K562 (cell line): ENCODE measurements at regions not wholly inside any gene's neighbourhood (a gene's known extent, or its start where the extent isn't known, plus 50 kb on each side); places are given as distances from the start of the nearest gene placed in this dataset.

Experiments
- ATAC-seq: fragments of 200-7000 bp; cut with Tn5 transposase; 3 replicates; pipeline ENCODE4 v1.9.1; 2020; ENCODE audit warnings: moderate library complexity
- BruUV-seq: library from RNA; stranded (reverse); fragments of 400-500 nt; replicated peaks from 2 replicates; lab custom pipeline; 2021; lab: Mats Ljungman, UMichigan
- CTCF ChIA-PET: fragments of 300-600 bp; formaldehyde crosslinking; extraction: SDS; loops from one replicate; lab custom pipeline; 2021; ENCODE audit warnings: low intra/inter-chr PET ratio; lab: Yijun Ruan, JAX
- POLR2A ChIA-PET: fragments of 300-600, 350-650 bp; sonication (Branson Sonifier 250); formaldehyde crosslinking; extraction: SDS; loops from one replicate; lab custom pipeline; 2021; ENCODE audit warnings: antibody characterized with exemption, inconsistent platforms; lab: Yijun Ruan, JAX
- DNase-seq, 4 experiments: peaks; one replicate each; pipeline versions ENCODE4 v3.0.0 to v3.0.0-alpha.2; 2011 to 2018; ENCODE audit warnings: low spot score in 3 of 4, mixed read lengths in 3 of 4; ENCODE audit errors: extremely low read depth in 1 of 4
- FAIRE-seq: peaks from 2 replicates; lab custom pipeline; 2011; peaks lifted over from hg19 to GRCh38; lab: Jason Lieb, UNC
- H2AFZ ChIP-seq: 2 replicates; pipeline ENCODE4 v1.6.0; 2011; ENCODE audit warnings: low read depth, low read length, control low read depth, inconsistent platforms
- H3K27ac ChIP-seq: fragments of 200-600 bp; 3 replicates; pipeline ENCODE4 v1.8.0; 2011; ENCODE audit warnings: low read depth, mild to moderate bottlenecking, control low read depth, inconsistent platforms, low read length, moderate library complexity, mixed read lengths; ENCODE audit errors: extremely low read depth
- H3K27me3 ChIP-seq, 2 experiments: fragments of 300-600 bp in 1 of 2; 2 replicates in 1 of 2; 3 replicates in 1 of 2; pipeline versions ENCODE4 v1.6.0 to v1.8.0; 2011; ENCODE audit warnings: inconsistent platforms in 2 of 2, low read length in 2 of 2, mild to moderate bottlenecking in 1 of 2, mixed read lengths in 1 of 2, moderate library complexity in 1 of 2; ENCODE audit not compliant: control insufficient read depth in 2 of 2, insufficient read depth in 2 of 2
- H3K36me3 ChIP-seq: fragments of 300-600 bp; 3 replicates; pipeline ENCODE4 v1.8.0; 2011; ENCODE audit warnings: mild to moderate bottlenecking, low read length, inconsistent platforms; ENCODE audit not compliant: control insufficient read depth, insufficient read depth
- H3K4me1 ChIP-seq, 2 experiments: fragments of 200-600 bp in 1 of 2; replicated peaks in 1 of 2; 2 replicates in 1 of 2; 3 replicates in 1 of 2; pipeline versions ENCODE4 v1.5.1 to v1.8.0; 2011; ENCODE audit warnings: inconsistent platforms in 2 of 2, low read length in 2 of 2, mild to moderate bottlenecking in 1 of 2, mixed read lengths in 1 of 2, moderate library complexity in 1 of 2; ENCODE audit not compliant: control insufficient read depth in 2 of 2, insufficient read depth in 2 of 2
- H3K4me2 ChIP-seq: 2 replicates; pipeline ENCODE4 v1.6.1; 2011; ENCODE audit warnings: low read length, control low read depth, inconsistent platforms, mixed read lengths; ENCODE audit not compliant: insufficient read depth
- H3K4me3 ChIP-seq: fragments of 200-600 bp; sonication (generic), shearing (Covaris generic); 2 replicates; pipeline ENCODE4 v1.5.1; 2016; ENCODE audit warnings: control low read depth, inconsistent platforms
- H3K79me2 ChIP-seq: fragments of 200-600 bp; 3 replicates; pipeline ENCODE4 v1.8.0; 2011; ENCODE audit warnings: low read length, inconsistent platforms; ENCODE audit not compliant: control insufficient read depth, insufficient read depth
- H3K9ac ChIP-seq, 2 experiments: 2 replicates each; pipeline versions ENCODE4 v1.6.0 to v1.6.1; 2011; ENCODE audit warnings: low read depth in 2 of 2, low read length in 2 of 2, control low read depth in 1 of 2, inconsistent platforms in 1 of 2, mild to moderate bottlenecking in 1 of 2, mixed read lengths in 1 of 2; ENCODE audit not compliant: insufficient read depth in 1 of 2
- H3K9me1 ChIP-seq: one replicate; pipeline ENCODE4 v1.6.0; 2011; ENCODE audit warnings: inconsistent platforms, mild to moderate bottlenecking, low read length, moderate library complexity; ENCODE audit not compliant: control insufficient read depth, insufficient read depth
- H3K9me3 ChIP-seq: replicated peaks from 2 replicates; pipeline ENCODE4 v1.5.1; 2011; ENCODE audit warnings: low read depth, low read length, inconsistent platforms; ENCODE audit not compliant: control insufficient read depth, insufficient read depth
- H4K20me1 ChIP-seq: replicated peaks from 2 replicates; pipeline ENCODE4 v1.6.1; 2011; ENCODE audit warnings: low read length, inconsistent platforms, mixed read lengths; ENCODE audit not compliant: control insufficient read depth, insufficient read depth
- C11orf30 ChIP-seq: fragments of 450-650 bp; IDR thresholded peaks from 2 replicates; pipeline ENCODE4 v1.6.1; 2016; ENCODE audit warnings: low read depth, mild to moderate bottlenecking
- CBFA2T2 ChIP-seq: fragments of 450-650 bp; conservative IDR thresholded peaks from 2 replicates; pipeline ENCODE4 v1.6.1; 2017; ENCODE audit warnings: mild to moderate bottlenecking
- CTBP1 ChIP-seq: fragments of 450-650 bp; IDR thresholded peaks from 2 replicates; pipeline ENCODE4 v1.6.1; 2016; ENCODE audit warnings: borderline replicate concordance
- DACH1 ChIP-seq: fragments of 450-650 bp; IDR thresholded peaks from 2 replicates; pipeline ENCODE4 v1.6.1; 2018; ENCODE audit not compliant: partially characterized antibody
- FUS ChIP-seq: fragments of 200-400 bp; formaldehyde crosslinking; optimal IDR thresholded peaks from 2 replicates; pipeline ENCODE3; 2017; ENCODE audit warnings: low read depth, low read length
- MAFF ChIP-seq: IDR thresholded peaks from 2 replicates; pipeline ENCODE4 v1.6.1; 2012; ENCODE audit warnings: low read length, improper control_type of control experiment
- MAFG ChIP-seq: fragments of 450-650 bp; conservative IDR thresholded peaks from 2 replicates; pipeline ENCODE4 v1.6.1; 2016; ENCODE audit warnings: missing genetic modification characterization, missing compliant biosample characterization
- MAFK ChIP-seq: IDR thresholded peaks from 2 replicates; pipeline ENCODE4 v1.6.1; 2011; ENCODE audit warnings: low read length, improper control_type of control experiment
- PRMT5 ChIP-seq: sonication (generic); formaldehyde crosslinking; IDR thresholded peaks from 2 replicates; pipeline ENCODE4 v1.5.0; 2020; ENCODE audit warnings: missing genetic modification reagents
- SNIP1 ChIP-seq: fragments of 450-650 bp; IDR thresholded peaks from 2 replicates; pipeline ENCODE4 v1.7.1; 2017; ENCODE audit warnings: low read depth, mild to moderate bottlenecking
- SP1 ChIP-seq: sonication (generic); formaldehyde crosslinking; IDR thresholded peaks from 2 replicates; pipeline ENCODE4 v1.8.1; 2022; ENCODE audit warnings: mild to moderate bottlenecking, missing genetic modification reagents
- XRCC5 ChIP-seq: fragments of 200-400 bp; formaldehyde crosslinking; IDR thresholded peaks from 2 replicates; pipeline ENCODE4 v1.6.1; 2017; ENCODE audit warnings: low read depth, mild to moderate bottlenecking, low read length
- ZNF124 ChIP-seq: sonication (generic); formaldehyde crosslinking; IDR thresholded peaks from 2 replicates; pipeline ENCODE4 v1.8.1; 2022; ENCODE audit warnings: missing genetic modification reagents
- ZNF316 ChIP-seq: fragments of 450-650 bp; IDR thresholded peaks from 2 replicates; pipeline ENCODE4 v1.6.1; 2016
- WGBS: fragments of 100-300 bp; shearing (Covaris generic); methylation state at CpG from one replicate; pipeline ENCODE4 v1.1.6; 2016; ENCODE audit warnings: low coverage, mixed read lengths; ENCODE audit not compliant: insufficient coverage; ENCODE audit errors: missing lambda C conversion rate; 5-methylcytosine and 5-hydroxymethylcytosine counted together
- in situ Hi-C: fragments of 300-500 bp; cut with MboI; formaldehyde crosslinking; loops from 4 replicates; pipeline ENCODE4 v1.15.0; 2018; ENCODE audit warnings: inconsistent platforms, mixed read lengths
- intact Hi-C: fragments of 100-400 bp; cut with micrococcal nuclease; formaldehyde crosslinking; loops from 2 replicates; pipeline ENCODE4 v1.14.2; 2022

DNA sequence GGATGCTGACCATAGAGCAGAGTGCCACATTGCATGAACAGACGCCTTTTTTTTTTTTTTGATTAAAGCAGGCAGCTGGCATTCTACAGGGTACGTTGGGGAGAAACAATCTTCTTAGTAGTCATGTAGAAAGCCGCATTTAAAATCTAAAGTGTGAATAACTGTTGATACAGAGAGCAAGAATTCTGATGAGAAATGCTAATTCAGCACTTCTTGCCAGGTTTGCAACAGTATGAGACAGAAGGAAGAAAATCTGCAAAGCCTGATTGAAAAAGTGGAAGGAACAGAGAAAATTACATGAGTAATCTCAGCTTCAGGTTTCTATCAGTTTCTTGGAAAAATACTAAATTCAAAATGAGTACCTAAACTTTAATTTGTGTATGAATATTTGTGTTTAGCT is 232.7 kb upstream of the CHRM2 start:
- no peak overlapping the region for H2AFZ ChIP-seq
- in situ Hi-C loops (no loop called here), intact Hi-C loops (no loop called here)
- no peaks in the 10 kb centered on the region for H3K4me1 ChIP-seq
- no peaks in the 10 kb centered on the region for H3K9me1 ChIP-seq
- no peak for DNase-seq
- no peak overlapping the region for H3K9ac ChIP-seq
- no peaks in the 10 kb centered on the region for H3K36me3 ChIP-seq
- ChIA-PET CTCF (no interaction called here), POLR2A (no interaction called here)
- no TSS peak for BruUV-seq
- H3K79me2 ChIP-seq = no peaks in the 10 kb centered on the region
- no peak for FAIRE-seq
- TF ChIP-seq PRMT5 (CRISPR knock-in tag) (no peak), XRCC5 (no peak), MAFF (peak; percentile 86), MAFK (peak; percentile 85), ZNF316 (peak; percentile 80), C11orf30 (peak; percentile 73), MAFG (tag) (peak; percentile 82)
- TF ChIP-seq, all 486 proteins: peak for 5
- ATAC-seq = no peak
- Histone ChIP-seq H3K9me3 (no peaks in the 10 kb centered on the region), H3K4me3 (no peak overlapping the region), H3K27ac (no peak overlapping the region), H4K20me1 (no peaks in the 10 kb centered on the region), H3K27me3 (no peaks in the 10 kb centered on the region), H3K4me2 (no peak overlapping the region)
- WGBS = 0% methylated on average over 3 of the region's 3 CpGs

DNA sequence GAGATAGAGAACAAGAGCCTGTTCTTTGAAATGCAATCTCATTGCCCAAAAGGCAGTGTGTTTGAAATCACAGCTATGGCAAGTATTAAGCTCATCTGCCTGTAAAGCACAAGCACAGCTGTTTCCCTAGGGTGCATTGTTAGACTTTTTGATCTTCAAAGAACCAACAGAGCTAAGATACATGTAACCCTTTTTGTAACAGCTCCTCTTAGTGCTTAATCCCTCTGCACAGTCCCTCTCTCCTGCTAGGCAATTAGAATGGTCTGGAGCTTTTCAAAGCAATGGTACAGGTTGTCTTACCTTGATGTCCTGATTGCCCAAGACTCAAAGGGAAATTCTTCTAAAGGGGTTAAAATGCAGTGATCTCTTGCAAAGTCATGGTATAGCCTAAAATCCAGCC is 249.6 kb upstream of the CHRM2 start:
- DNase-seq = no peak
- no peak overlapping the region for H3K9ac ChIP-seq
- 0 out of 2 replicates have a peak, but pooled peaks cover under 1% of the 10 kb centered on the region for H3K9me3 ChIP-seq
- H3K27ac ChIP-seq = no peak overlapping the region
- in situ Hi-C loops = no loop called here
- ChIA-PET CTCF (no interaction called here), POLR2A (interaction anchor here (0.7 kb wide), 1 partner anchor 41 kb away, joined by 3 read pairs; no protein-coding TSS in a partner anchor)
- H3K4me1 ChIP-seq = no peaks in the 10 kb centered on the region
- BruUV-seq = no TSS peak
- no peak for FAIRE-seq
- no peak overlapping the region for H3K4me2 ChIP-seq
- H2AFZ ChIP-seq = no peak overlapping the region
- no peaks in the 10 kb centered on the region for H4K20me1 ChIP-seq
- intact Hi-C loops = no loop called here
- ATAC-seq = no peak
- H3K27me3 ChIP-seq = no peaks in the 10 kb centered on the region
- H3K36me3 ChIP-seq = no peaks in the 10 kb centered on the region
- H3K4me3 ChIP-seq = no peak overlapping the region
- H3K79me2 ChIP-seq = no peaks in the 10 kb centered on the region
- no peaks in the 10 kb centered on the region for H3K9me1 ChIP-seq
- TF ChIP-seq SP1 (CRISPR knock-in tag) = no peak
- TF ChIP-seq DACH1 = no peak
- TF ChIP-seq C11orf30 = no peak
- TF ChIP-seq ZNF124 (CRISPR knock-in tag) = no peak
- no peak for TF ChIP-seq SNIP1
- no peak for TF ChIP-seq CBFA2T2
- TF ChIP-seq CTBP1 = no peak
- no peak for TF ChIP-seq FUS
